ENCODE measurements at regions not wholly inside any gene's neighbourhood (a gene's known extent, or its start where the extent isn't known, plus 50 kb on each side); places are given as distances from the start of the nearest gene placed in this dataset.
A peak's percentile ranks its signal among the peaks of the same experiment; 100 is the strongest.

DNA sequence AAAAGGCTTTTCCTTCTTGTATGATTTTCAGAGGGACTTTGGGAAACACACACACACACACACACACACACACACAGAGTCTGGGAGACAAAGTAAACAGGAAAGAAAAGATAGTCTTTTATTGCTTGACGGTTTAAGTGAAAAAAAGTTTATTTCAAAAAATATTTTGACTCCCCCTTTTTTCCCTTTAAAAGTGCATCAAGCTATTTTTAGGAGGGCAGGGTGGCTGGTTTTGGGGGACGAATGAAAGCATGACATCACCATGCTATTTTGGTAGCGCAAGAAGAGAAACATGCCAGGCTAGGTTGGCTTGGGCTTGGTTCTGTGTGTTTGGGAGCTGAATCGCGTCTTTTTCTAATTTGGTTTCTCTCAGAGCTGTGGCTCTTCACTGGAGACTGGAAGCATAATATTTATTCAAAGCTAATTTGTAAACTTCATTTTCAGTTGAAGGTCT is 129.2 kb downstream of the BAMBI start (continued):
- TF ChIP-seq FOXA3 (CRISPR knock-in tag; conservative IDR thresholded peaks at IDR 0.05 in 1 of 2, IDR thresholded peaks at IDR 0.05 in 1 of 2) (peak; percentile 66 to 82; a peak in 3 of 4 replicates), ZNF134 (CRISPR knock-in tag; conservative IDR thresholded peaks at IDR 0.05) (no peak), ETV5 (CRISPR knock-in tag; IDR thresholded peaks at IDR 0.05; ENCODE audit: low read depth) (0 out of 2 replicates have a peak, but pooled peaks have one; percentile 24), PML (IDR thresholded peaks at IDR 0.05; ENCODE audit: low read length) (no peak), POLR3G (IDR thresholded peaks at IDR 0.05; ENCODE audit: extremely low read depth, insufficient read length, insufficient replicate concordance) (no peak), ZNF232 (CRISPR knock-in tag; IDR thresholded peaks at IDR 0.05) (no peak), POU5F1 (IDR thresholded peaks at IDR 0.05; ENCODE audit: borderline replicate concordance, low read depth, low read length, partially characterized antibody) (no peak)

DNA sequence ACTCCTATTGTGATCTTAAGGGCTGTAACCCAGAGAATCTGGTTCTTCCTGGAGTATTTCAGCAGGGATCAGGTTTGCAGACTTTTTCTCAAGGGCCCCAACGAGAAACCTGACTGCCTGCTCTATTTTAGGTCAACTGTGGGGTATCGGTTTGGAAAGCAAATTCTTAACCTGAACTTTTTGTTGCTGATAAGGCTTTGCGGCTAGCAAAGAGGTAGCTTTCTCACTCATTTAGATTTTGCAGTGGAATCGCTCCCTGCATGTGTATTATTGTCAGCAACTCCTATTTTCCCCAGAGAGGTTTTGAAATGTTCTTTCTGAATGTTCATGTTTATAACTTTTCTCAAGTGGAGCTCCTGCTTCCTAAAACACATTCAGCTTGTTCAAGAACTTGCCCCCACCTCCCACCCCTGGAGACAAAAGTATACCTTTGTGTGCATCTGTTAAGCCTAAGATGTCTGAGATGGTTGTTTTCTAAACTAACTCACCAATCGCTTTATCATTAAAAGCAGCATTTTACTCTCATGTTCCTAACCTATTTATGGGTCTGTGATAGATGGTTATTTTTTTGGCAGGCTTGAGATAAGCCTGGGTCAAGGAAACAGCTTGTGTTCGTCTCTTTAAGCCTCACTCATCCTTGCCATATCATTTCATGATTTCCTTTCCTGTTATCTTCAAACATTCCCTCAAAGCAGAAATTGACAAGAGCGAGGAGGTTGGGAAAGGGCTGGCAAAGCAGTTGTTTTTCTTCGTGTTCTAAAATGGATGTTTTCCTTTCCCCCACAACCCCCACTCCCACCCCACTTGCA is 129.8 kb downstream of the BAMBI start:
- in situ Hi-C loops (cut with MboI), result no loop called here
- WGBS (ENCODE audit: insufficient coverage, low coverage, missing lambda C conversion rate), result 0% methylated on average over 8 of the region's 8 CpGs
- FAIRE-seq, result peak; percentile 91
- TF ChIP-seq ZNF133 (CRISPR knock-in tag; IDR thresholded peaks at IDR 0.05) (no peak), ZNF699 (CRISPR knock-in tag; IDR thresholded peaks at IDR 0.05; ENCODE audit: insufficient replicate concordance) (no peak), NR2C2 (CRISPR knock-in tag; IDR thresholded peaks at IDR 0.05) (no peak), NR2C2 (tag; IDR thresholded peaks at IDR 0.05) (no peak), ZNF766 (CRISPR knock-in tag; conservative IDR thresholded peaks at IDR 0.05) (peak; percentile 81), MYC (IDR thresholded peaks at IDR 0.05; ENCODE audit: low read depth, low read length) (peak; percentile 21; the same call in 1 of the 2 replicates), MYC (CRISPR knock-in tag; IDR thresholded peaks at IDR 0.05; ENCODE audit: borderline replicate concordance, low read depth) (no peak), MAZ (CRISPR knock-in tag; conservative IDR thresholded peaks at IDR 0.05 in 1 of 2, IDR thresholded peaks at IDR 0.05 in 1 of 2) (peak; percentile 12 to 51; a peak in 1 of 4 replicates)
- TF ChIP-seq, protein P1, sequence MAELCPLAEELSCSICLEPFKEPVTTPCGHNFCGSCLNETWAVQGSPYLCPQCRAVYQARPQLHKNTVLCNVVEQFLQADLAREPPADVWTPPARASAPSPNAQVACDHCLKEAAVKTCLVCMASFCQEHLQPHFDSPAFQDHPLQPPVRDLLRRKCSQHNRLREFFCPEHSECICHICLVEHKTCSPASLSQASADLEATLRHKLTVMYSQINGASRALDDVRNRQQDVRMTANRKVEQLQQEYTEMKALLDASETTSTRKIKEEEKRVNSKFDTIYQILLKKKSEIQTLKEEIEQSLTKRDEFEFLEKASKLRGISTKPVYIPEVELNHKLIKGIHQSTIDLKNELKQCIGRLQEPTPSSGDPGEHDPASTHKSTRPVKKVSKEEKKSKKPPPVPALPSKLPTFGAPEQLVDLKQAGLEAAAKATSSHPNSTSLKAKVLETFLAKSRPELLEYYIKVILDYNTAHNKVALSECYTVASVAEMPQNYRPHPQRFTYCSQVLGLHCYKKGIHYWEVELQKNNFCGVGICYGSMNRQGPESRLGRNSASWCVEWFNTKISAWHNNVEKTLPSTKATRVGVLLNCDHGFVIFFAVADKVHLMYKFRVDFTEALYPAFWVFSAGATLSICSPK (IDR thresholded peaks at IDR 0.05; ENCODE audit: borderline replicate concordance), result no peak
- TF ChIP-seq, protein P2, sequence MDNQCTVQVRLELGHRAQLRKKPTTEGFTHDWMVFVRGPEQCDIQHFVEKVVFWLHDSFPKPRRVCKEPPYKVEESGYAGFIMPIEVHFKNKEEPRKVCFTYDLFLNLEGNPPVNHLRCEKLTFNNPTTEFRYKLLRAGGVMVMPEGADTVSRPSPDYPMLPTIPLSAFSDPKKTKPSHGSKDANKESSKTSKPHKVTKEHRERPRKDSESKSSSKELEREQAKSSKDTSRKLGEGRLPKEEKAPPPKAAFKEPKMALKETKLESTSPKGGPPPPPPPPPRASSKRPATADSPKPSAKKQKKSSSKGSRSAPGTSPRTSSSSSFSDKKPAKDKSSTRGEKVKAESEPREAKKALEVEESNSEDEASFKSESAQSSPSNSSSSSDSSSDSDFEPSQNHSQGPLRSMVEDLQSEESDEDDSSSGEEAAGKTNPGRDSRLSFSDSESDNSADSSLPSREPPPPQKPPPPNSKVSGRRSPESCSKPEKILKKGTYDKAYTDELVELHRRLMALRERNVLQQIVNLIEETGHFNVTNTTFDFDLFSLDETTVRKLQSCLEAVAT (IDR thresholded peaks at IDR 0.05), result peak in 1 of 2 experiments; percentile 65; a peak in 2 of 4 replicates

More for the DNA sequence above, 129.8 kb downstream of the BAMBI start:
- Histone ChIP-seq H3K36me3 (ENCODE audit: control insufficient read depth, insufficient read depth, low read length) (no peaks in the 10 kb centered on the region), H4K20me1 (replicated peaks; ENCODE audit: control insufficient read depth, insufficient read depth, low read length) (no peaks in the 10 kb centered on the region), H3K4me2 (ENCODE audit: insufficient read depth, low read length) (peak overlapping the region; percentile 73), H3K4me1 (replicated peaks in 1 of 2; ENCODE audit: control insufficient read depth in 2 of 2, insufficient read depth in 2 of 2, low read length in 2 of 2) (peaks cover 34 to 66% of the 10 kb centered on the region in 2 experiments), H3K4me3 (peak overlapping the region; percentile 8; the same call in 1 of the 2 replicates), H3K79me2 (ENCODE audit: control insufficient read depth, insufficient read depth, low read length) (no peaks in the 10 kb centered on the region), H3K9me3 (replicated peaks; ENCODE audit: control insufficient read depth, insufficient read depth, low read depth, low read length) (no peaks in the 10 kb centered on the region), H3K27ac (ENCODE audit: extremely low read depth, low read depth, low read length) (peak overlapping the region; percentile 98), H3K9me1 (ENCODE audit: control insufficient read depth, insufficient read depth, low read length) (no peaks in the 10 kb centered on the region), H3K9ac (ENCODE audit: insufficient read depth in 1 of 2, low read depth in 2 of 2, low read length in 2 of 2) (peak overlapping the region in 1 of 2 experiments; percentile 89; a peak in 3 of 4 replicates), H3K27me3 (ENCODE audit: control insufficient read depth in 2 of 2, insufficient read depth in 2 of 2, low read length in 2 of 2) (no peaks in the 10 kb centered on the region), H2AFZ (ENCODE audit: low read depth, low read length) (peak overlapping the region; percentile 88)
- CTCF ChIA-PET (ENCODE audit: low intra/inter-chr PET ratio), result no interaction called here
- no TSS peak for BruUV-seq (replicated peaks)
- ATAC-seq (peak; percentile 71), DNase-seq (ENCODE audit: extremely low read depth in 1 of 4, low spot score in 3 of 4) (peak; percentile 70 to 87 (median 72))
- POLR2A ChIA-PET, result interaction anchor here (0.6 to 2.6 kb wide), 11 partner anchors 9 to 1206 kb away, joined by 3 to 19 read pairs (median 3); no protein-coding TSS in a partner anchor
- intact Hi-C loops (cut with micrococcal nuclease), result loop anchor here (1.0 to 5.0 kb wide), 4 partner anchors 15 to 130 kb away; partner anchors contain the start of gene BAMBI
